HepG2 (cell line): ENCODE measurements at regions not wholly inside any gene's neighbourhood (a gene's known extent, or its start where the extent isn't known, plus 50 kb on each side); places are given as distances from the start of the nearest gene placed in this dataset.

Experiments
- AFF4 ChIP-seq: sonication (generic); formaldehyde crosslinking; IDR thresholded peaks from 2 replicates; pipeline ENCODE4 v1.4.0; 2020; ENCODE audit warnings: missing genetic modification reagents
- CSRNP2 ChIP-seq: sonication (generic); formaldehyde crosslinking; conservative IDR thresholded peaks from 2 replicates; pipeline ENCODE4 v1.8.0; 2022; ENCODE audit warnings: low read depth, missing genetic modification reagents
- NR2F2 ChIP-seq: IDR thresholded peaks from 2 replicates; pipeline ENCODE4 v1.6.1; 2012; ENCODE audit warnings: low read depth, inconsistent platforms, borderline replicate concordance
- ONECUT2 ChIP-seq: sonication (generic); formaldehyde crosslinking; IDR thresholded peaks from 2 replicates; pipeline ENCODE4 v1.4.0; 2020; ENCODE audit warnings: missing genetic modification reagents
- REL ChIP-seq: sonication (generic); formaldehyde crosslinking; conservative IDR thresholded peaks from 2 replicates; pipeline ENCODE4 v1.8.0; 2022; ENCODE audit warnings: mild to moderate bottlenecking, missing genetic modification reagents, moderate library complexity
- SNAPC4 ChIP-seq: sonication (generic); formaldehyde crosslinking; IDR thresholded peaks from 2 replicates; pipeline ENCODE4 v1.4.0; 2020; ENCODE audit warnings: mild to moderate bottlenecking, missing genetic modification reagents
- SRSF1 ChIP-seq: fragments of 200-400 bp; formaldehyde crosslinking; optimal IDR thresholded peaks from 2 replicates; pipeline ENCODE3; 2017; ENCODE audit warnings: mild to moderate bottlenecking, low read depth, low read length, moderate library complexity
- YEATS4 ChIP-seq: sonication (generic); formaldehyde crosslinking; IDR thresholded peaks from 2 replicates; pipeline ENCODE4 v1.4.0; 2020; ENCODE audit warnings: missing genetic modification reagents, borderline replicate concordance
- ZBTB20 ChIP-seq: sonication (generic); formaldehyde crosslinking; IDR thresholded peaks from 2 replicates; pipeline ENCODE4 v1.8.1; 2023; ENCODE audit warnings: missing genetic modification reagents, low read depth, mild to moderate bottlenecking, borderline replicate concordance
- ZBTB34 ChIP-seq: sonication (generic); formaldehyde crosslinking; IDR thresholded peaks from 2 replicates; pipeline ENCODE4 v1.8.0; 2022; ENCODE audit warnings: mild to moderate bottlenecking, missing genetic modification reagents
- ZGPAT ChIP-seq: IDR thresholded peaks from 2 replicates; pipeline ENCODE4 v1.6.1; 2016; ENCODE audit warnings: mild to moderate bottlenecking
- ZNF333 ChIP-seq: sonication (generic); formaldehyde crosslinking; IDR thresholded peaks from 2 replicates; pipeline ENCODE4 v1.4.0; 2020; ENCODE audit warnings: mild to moderate bottlenecking, missing genetic modification reagents, borderline replicate concordance
- ZNF563 ChIP-seq: sonication (generic); formaldehyde crosslinking; IDR thresholded peaks from 2 replicates; pipeline ENCODE4 v1.8.0; 2022; ENCODE audit warnings: mild to moderate bottlenecking, moderate library complexity, missing genetic modification reagents
- ZNF615 ChIP-seq: sonication (generic); formaldehyde crosslinking; IDR thresholded peaks from 2 replicates; pipeline ENCODE4 v1.5.0; 2020; ENCODE audit warnings: mild to moderate bottlenecking, missing genetic modification reagents, borderline replicate concordance

GRCh38 chr2:16068552-16068940, 128.2 kb downstream of the MYCN start (continued):
- no peak for TF ChIP-seq AFF4 (CRISPR knock-in tag)
- no peak for TF ChIP-seq ZBTB20 (CRISPR knock-in tag)
- no peak; the same call in 1 of the 2 replicates for TF ChIP-seq ZGPAT
- TF ChIP-seq NR2F2: no peak
- TF ChIP-seq SRSF1: no peak
- no peak for TF ChIP-seq ONECUT2 (CRISPR knock-in tag)
- no peak for TF ChIP-seq ZNF563
- TF ChIP-seq SNAPC4: no peak
- no peak for TF ChIP-seq YEATS4 (CRISPR knock-in tag)
- no peak for TF ChIP-seq ZNF333 (CRISPR knock-in tag)
- TF ChIP-seq REL (CRISPR knock-in tag): no peak
- no peak for TF ChIP-seq ZNF615 (CRISPR knock-in tag)
- no peak for TF ChIP-seq ZBTB34 (CRISPR knock-in tag)
- no peak for TF ChIP-seq CSRNP2 (CRISPR knock-in tag)
